ENCODE measurements at regions not wholly inside any gene's neighbourhood (a gene's known extent, or its start where the extent isn't known, plus 50 kb on each side); places are given as distances from the start of the nearest gene placed in this dataset.

DNA sequence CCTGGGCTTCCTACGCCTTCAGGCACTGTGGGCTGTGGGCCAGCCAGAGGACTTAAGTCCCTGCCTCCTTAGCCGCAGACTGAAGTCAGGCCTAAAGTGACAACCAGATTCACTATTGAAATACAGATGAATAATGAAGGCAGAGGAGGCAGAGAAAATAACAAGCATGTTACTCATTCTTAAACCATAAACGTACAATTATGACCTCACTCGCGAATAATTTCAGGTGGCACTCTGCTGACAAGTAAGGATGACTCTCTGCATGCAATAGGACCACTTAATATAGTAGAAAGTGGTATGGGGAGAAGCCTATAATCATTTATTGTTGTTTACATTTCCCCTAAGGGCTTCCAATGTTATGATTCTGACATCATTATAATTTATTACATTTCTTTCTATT, 409.2 kb upstream of the FGF13 start:
- no peaks in the 10 kb centered on the region for H3K9me3 ChIP-seq (ENCODE audit: control insufficient read depth in 4 of 4, low read length in 3 of 4)
- peaks cover 0 to 5% (median 0%) of the 10 kb centered on the region in 4 donors for H3K27me3 ChIP-seq (ENCODE audit: control insufficient read depth in 4 of 4, insufficient read depth in 4 of 4, low read length in 3 of 4)
- no peaks in the 10 kb centered on the region for H3K36me3 ChIP-seq (ENCODE audit: control insufficient read depth in 4 of 4, insufficient read depth in 3 of 4, low read depth in 1 of 4, low read length in 3 of 4)
- H3K4me1 ChIP-seq (ENCODE audit: control insufficient read depth in 4 of 4, insufficient read depth in 4 of 4, low read length in 3 of 4) = no peaks in the 10 kb centered on the region
- TF ChIP-seq GABPA (IDR thresholded peaks at IDR 0.05 in 1 of 2, conservative IDR thresholded peaks at IDR 0.05 in 1 of 2) = no peak
- TF ChIP-seq EGR1 (IDR thresholded peaks at IDR 0.05; ENCODE audit: low read depth in 2 of 2) = no peak
- TF ChIP-seq YY1 (IDR thresholded peaks at IDR 0.05) = no peak
- TF ChIP-seq FOXA1 (IDR thresholded peaks at IDR 0.05) = no peak
- no peak for TF ChIP-seq SP1 (IDR thresholded peaks at IDR 0.05)
- no peak for TF ChIP-seq ATF3 (IDR thresholded peaks at IDR 0.05)
- TF ChIP-seq HNF4A (conservative IDR thresholded peaks at IDR 0.05) = no peak
- TF ChIP-seq CTCF (IDR thresholded peaks at IDR 0.05; ENCODE audit: low read depth, low read length, missing input control) = no peak
- TF ChIP-seq FOXA2 (IDR thresholded peaks at IDR 0.05) = no peak
- TF ChIP-seq TAF1 (conservative IDR thresholded peaks at IDR 0.05) = no peak
- TF ChIP-seq, protein P1, sequence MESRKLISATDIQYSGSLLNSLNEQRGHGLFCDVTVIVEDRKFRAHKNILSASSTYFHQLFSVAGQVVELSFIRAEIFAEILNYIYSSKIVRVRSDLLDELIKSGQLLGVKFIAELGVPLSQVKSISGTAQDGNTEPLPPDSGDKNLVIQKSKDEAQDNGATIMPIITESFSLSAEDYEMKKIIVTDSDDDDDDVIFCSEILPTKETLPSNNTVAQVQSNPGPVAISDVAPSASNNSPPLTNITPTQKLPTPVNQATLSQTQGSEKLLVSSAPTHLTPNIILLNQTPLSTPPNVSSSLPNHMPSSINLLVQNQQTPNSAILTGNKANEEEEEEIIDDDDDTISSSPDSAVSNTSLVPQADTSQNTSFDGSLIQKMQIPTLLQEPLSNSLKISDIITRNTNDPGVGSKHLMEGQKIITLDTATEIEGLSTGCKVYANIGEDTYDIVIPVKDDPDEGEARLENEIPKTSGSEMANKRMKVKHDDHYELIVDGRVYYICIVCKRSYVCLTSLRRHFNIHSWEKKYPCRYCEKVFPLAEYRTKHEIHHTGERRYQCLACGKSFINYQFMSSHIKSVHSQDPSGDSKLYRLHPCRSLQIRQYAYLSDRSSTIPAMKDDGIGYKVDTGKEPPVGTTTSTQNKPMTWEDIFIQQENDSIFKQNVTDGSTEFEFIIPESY (IDR thresholded peaks at IDR 0.05) = no peak
- no peak for TF ChIP-seq HNF4G (IDR thresholded peaks at IDR 0.05)
- no peak overlapping the region for H3K4me3 ChIP-seq (ENCODE audit: low read depth in 1 of 3, low read length in 3 of 3)
- H3K9ac ChIP-seq (ENCODE audit: low read depth in 1 of 2, low read length in 2 of 2) = no peak overlapping the region
- no peak overlapping the region for H3K27ac ChIP-seq (ENCODE audit: low read depth in 1 of 2, low read length in 2 of 2)
- no peak for DNase-seq (ENCODE audit: low spot score)
- WGBS = 91% methylated on average over 5 of the region's 5 CpGs

DNA sequence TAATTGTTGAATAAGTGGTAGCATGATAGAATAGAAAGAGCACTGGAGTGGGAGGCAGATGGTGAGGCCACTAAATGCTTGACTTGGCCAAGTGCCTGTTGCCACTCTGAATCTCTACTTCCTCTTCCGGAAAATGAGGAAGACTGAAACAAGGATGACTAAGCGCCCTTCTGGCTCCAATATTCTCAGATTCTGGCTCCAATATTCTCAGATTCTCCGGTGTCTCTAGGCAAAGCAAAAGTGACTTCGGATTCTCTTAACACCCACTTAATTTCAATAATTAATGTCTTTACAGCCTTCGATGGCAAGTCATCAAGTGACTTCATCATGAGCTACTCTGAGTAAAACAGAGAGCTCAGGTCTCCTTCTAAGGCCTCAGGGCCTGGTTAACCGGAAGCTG, 402.2 kb upstream of the FGF13 start:
- no peak overlapping the region for H3K4me3 ChIP-seq (ENCODE audit: low read depth in 1 of 3, low read length in 3 of 3)
- H3K9me3 ChIP-seq (ENCODE audit: control insufficient read depth in 4 of 4, low read length in 3 of 4) = no peaks in the 10 kb centered on the region
- 91% methylated on average over 6 of the region's 6 CpGs for WGBS
- H3K9ac ChIP-seq (ENCODE audit: low read depth in 1 of 2, low read length in 2 of 2) = no peak overlapping the region
- H3K36me3 ChIP-seq (ENCODE audit: control insufficient read depth in 4 of 4, insufficient read depth in 3 of 4, low read depth in 1 of 4, low read length in 3 of 4) = no peaks in the 10 kb centered on the region
- H3K4me1 ChIP-seq (ENCODE audit: control insufficient read depth in 4 of 4, insufficient read depth in 4 of 4, low read length in 3 of 4) = no peaks in the 10 kb centered on the region
- DNase-seq (ENCODE audit: low spot score) = no peak
- H3K27me3 ChIP-seq (ENCODE audit: control insufficient read depth in 4 of 4, insufficient read depth in 4 of 4, low read length in 3 of 4) = no peaks in the 10 kb centered on the region
- H3K27ac ChIP-seq (ENCODE audit: low read depth in 1 of 2, low read length in 2 of 2) = no peak overlapping the region
- TF ChIP-seq, protein P1 (IDR thresholded peaks at IDR 0.05) = no peak
- TF ChIP-seq NR2F2 (IDR thresholded peaks at IDR 0.05) (no peak), JUND (IDR thresholded peaks at IDR 0.05) (no peak)
